Tibial artery (tissue), 4 donors: ENCODE measurements at regions not wholly inside any gene's neighbourhood (a gene's known extent, or its start where the extent isn't known, plus 50 kb on each side); places are given as distances from the start of the nearest gene placed in this dataset.

ENCODE experiments used
- DNase-seq, 2 donors: peaks; one replicate each; pipeline ENCODE4 v3.0.0-alpha.2; 2019
- H3K27ac ChIP-seq, 2 donors: fragments of 200-600 bp; sonication (generic) in 1 of 2; 1 replicate in 1 of 2; 2 replicates in 1 of 2; pipeline ENCODE4 v1.5.1; 2018 to 2019; ENCODE audit warnings: mild to moderate bottlenecking in 1 of 2
- H3K27me3 ChIP-seq, 2 donors: fragments of 200-600 bp; sonication (generic) in 1 of 2; one replicate each; pipeline versions ENCODE4 v1.5.1 to v1.6.0; 2016 to 2019
- H3K36me3 ChIP-seq, 3 donors: fragments of 200-600 bp; sonication (generic) in 2 of 3; one replicate each; pipeline ENCODE4 v1.5.1; 2016 to 2019; ENCODE audit warnings: mild to moderate bottlenecking in 2 of 3
- H3K4me1 ChIP-seq, 4 donors: fragments of 200-600 bp; sonication (generic) in 2 of 4; 1 replicate in 3 of 4; 2 replicates in 1 of 4; pipeline ENCODE4 v1.5.1; 2016 to 2019
- H3K4me3 ChIP-seq, 2 donors: fragments of 200-600 bp; sonication (generic) in 1 of 2; 1 replicate in 1 of 2; 2 replicates in 1 of 2; pipeline ENCODE4 v1.5.1; 2018 to 2019; ENCODE audit warnings: mild to moderate bottlenecking in 2 of 2
- H3K9me3 ChIP-seq, 3 donors: fragments of 200-600 bp; sonication (generic) in 1 of 3; one replicate each; pipeline ENCODE4 v1.5.1; 2016 to 2019
- CTCF ChIP-seq, 2 experiments: fragments of 200-600 bp in 1 of 2; fragments of 450-650 bp in 1 of 2; IDR thresholded peaks; one replicate each; pipeline ENCODE4 v1.5.1; 2017 to 2019; ENCODE audit warnings: antibody characterized with exemption in 2 of 2, mild to moderate bottlenecking in 1 of 2, moderate library complexity in 1 of 2
- intact Hi-C: fragments of 100-400 bp; cut with DNase I; formaldehyde crosslinking; loops from one replicate; pipeline ENCODE4 v1.15.0; 2023; ENCODE audit warnings: low total_unique reads

- H3K4me1 ChIP-seq, result no peaks in the 10 kb centered on the region
- no peak for TF ChIP-seq CTCF (IDR thresholded peaks at IDR 0.05)
- H3K9me3 ChIP-seq, result no peaks in the 10 kb centered on the region
- DNase-seq, result no peak
- no peak overlapping the region for H3K27ac ChIP-seq
- no peaks in the 10 kb centered on the region for H3K27me3 ChIP-seq
- H3K36me3 ChIP-seq, result no peaks in the 10 kb centered on the region
- H3K4me3 ChIP-seq, result no peak overlapping the region
- intact Hi-C loops, result no loop called here
These were observed 508.2 kb upstream of the SUCLG2 start for GRCh38 chr3:68162644-68163043.

GRCh38 chr3:68151359-68151758, 496.9 kb upstream of the SUCLG2 start:
- no peaks in the 10 kb centered on the region for H3K27me3 ChIP-seq
- no peaks in the 10 kb centered on the region for H3K9me3 ChIP-seq
- no peak overlapping the region for H3K4me3 ChIP-seq
- no peaks in the 10 kb centered on the region for H3K36me3 ChIP-seq
- no peak for TF ChIP-seq CTCF (IDR thresholded peaks at IDR 0.05)
- no peaks in the 10 kb centered on the region for H3K4me1 ChIP-seq
- intact Hi-C loops, result no loop called here
- no peak for DNase-seq
- no peak overlapping the region for H3K27ac ChIP-seq

GRCh38 chr3:68148447-68148846, 494.0 kb upstream of the SUCLG2 start:
- Histone ChIP-seq H3K27me3 (no peaks in the 10 kb centered on the region), H3K36me3 (no peaks in the 10 kb centered on the region), H3K4me3 (no peak overlapping the region), H3K9me3 (no peaks in the 10 kb centered on the region), H3K27ac (no peak overlapping the region), H3K4me1 (no peaks in the 10 kb centered on the region)
- intact Hi-C loops, result no loop called here
- no peak for DNase-seq
- TF ChIP-seq CTCF (IDR thresholded peaks at IDR 0.05), result no peak

- H3K4me3 ChIP-seq, result no peak overlapping the region
- no peaks in the 10 kb centered on the region for H3K36me3 ChIP-seq
- no peaks in the 10 kb centered on the region for H3K9me3 ChIP-seq
- intact Hi-C loops, result no loop called here
- no peaks in the 10 kb centered on the region for H3K27me3 ChIP-seq
- H3K4me1 ChIP-seq, result no peaks in the 10 kb centered on the region
- no peak for DNase-seq
- TF ChIP-seq CTCF (IDR thresholded peaks at IDR 0.05), result no peak
- no peak overlapping the region for H3K27ac ChIP-seq
These were observed 488.0 kb upstream of the SUCLG2 start for GRCh38 chr3:68142441-68142840.

GRCh38 chr3:68139897-68140296, 485.5 kb upstream of the SUCLG2 start:
- H3K4me3 ChIP-seq, result no peak overlapping the region
- intact Hi-C loops, result no loop called here
- H3K36me3 ChIP-seq, result no peaks in the 10 kb centered on the region
- no peaks in the 10 kb centered on the region for H3K9me3 ChIP-seq
- H3K27ac ChIP-seq, result no peak overlapping the region
- no peak for TF ChIP-seq CTCF (IDR thresholded peaks at IDR 0.05)
- no peak for DNase-seq
- H3K27me3 ChIP-seq, result no peaks in the 10 kb centered on the region
- H3K4me1 ChIP-seq, result peaks cover 0 to 4% (median 0%) of the 10 kb centered on the region in 4 donors

- peaks cover 0 to 7% (median 0%) of the 10 kb centered on the region in 4 donors for H3K4me1 ChIP-seq
- no peak for DNase-seq
- no peak for TF ChIP-seq CTCF (IDR thresholded peaks at IDR 0.05)
- intact Hi-C loops, result no loop called here
- no peaks in the 10 kb centered on the region for H3K9me3 ChIP-seq
- H3K27me3 ChIP-seq, result no peaks in the 10 kb centered on the region
- H3K27ac ChIP-seq, result no peak overlapping the region
- H3K36me3 ChIP-seq, result no peaks in the 10 kb centered on the region
- no peak overlapping the region for H3K4me3 ChIP-seq
These were observed 482.0 kb upstream of the SUCLG2 start for GRCh38 chr3:68136411-68136810.
